ENCODE measurements at regions not wholly inside any gene's neighbourhood (a gene's known extent, or its start where the extent isn't known, plus 50 kb on each side); places are given as distances from the start of the nearest gene placed in this dataset.
"Not testable (repeated sequence)": the region's sequence is repeated elsewhere in the genome, so short reads cannot be mapped to it uniquely, and the experiment has no call there.

DNA sequence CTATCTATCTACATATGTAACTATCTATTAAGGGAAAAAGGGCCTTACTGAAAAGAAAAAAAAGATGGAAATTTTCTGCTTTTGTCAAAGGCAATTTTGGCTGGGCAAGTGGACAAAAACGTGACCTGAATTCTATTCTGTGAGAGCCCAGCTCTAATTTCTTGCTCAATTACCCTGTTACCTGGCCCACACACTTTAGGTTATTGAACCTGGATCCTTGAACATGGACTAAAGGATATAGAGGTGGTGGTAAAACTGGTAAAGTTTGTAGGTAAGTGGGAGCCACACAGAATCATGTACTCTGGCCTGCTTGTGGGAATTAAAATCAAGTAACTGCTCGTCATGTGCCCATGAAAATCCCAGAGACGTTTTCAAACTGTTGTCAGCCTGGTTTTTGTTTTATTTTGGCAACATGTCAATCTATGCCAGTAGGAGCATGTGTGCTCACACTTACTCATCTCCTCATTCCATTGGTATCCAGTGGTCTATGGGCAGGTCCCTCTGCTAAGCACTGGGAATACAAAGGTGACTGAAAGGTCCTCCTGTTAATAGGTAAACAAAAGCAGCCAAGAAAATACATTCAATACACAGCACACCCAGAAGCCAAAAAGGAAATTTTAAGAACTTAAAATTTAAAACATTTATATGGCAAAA is 113.7 kb upstream of the WARS2 start:
- no peak for DNase-seq

DNA sequence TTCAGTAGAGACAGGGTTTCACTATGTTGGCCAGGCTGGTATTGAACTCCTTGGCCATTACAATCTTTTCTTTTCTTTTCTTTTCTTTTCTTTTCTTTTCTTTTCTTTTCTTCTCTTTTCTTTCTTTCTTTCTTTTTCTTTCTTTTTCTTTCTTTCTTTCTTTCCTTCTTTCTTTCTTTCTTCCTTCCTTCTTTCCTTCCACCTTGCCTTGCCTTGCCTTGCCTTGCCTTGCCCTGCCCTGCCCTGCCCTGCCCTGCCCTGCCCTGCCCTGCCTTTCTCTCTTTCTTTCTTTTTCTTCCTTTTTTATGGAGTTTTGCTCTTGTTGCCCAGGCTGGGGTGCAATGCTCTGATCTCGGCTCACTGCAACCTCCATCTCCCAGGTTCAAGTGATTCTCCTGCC is 112.5 kb upstream of the HAO2 start:
- not testable (repeated sequence) for DNase-seq

DNA sequence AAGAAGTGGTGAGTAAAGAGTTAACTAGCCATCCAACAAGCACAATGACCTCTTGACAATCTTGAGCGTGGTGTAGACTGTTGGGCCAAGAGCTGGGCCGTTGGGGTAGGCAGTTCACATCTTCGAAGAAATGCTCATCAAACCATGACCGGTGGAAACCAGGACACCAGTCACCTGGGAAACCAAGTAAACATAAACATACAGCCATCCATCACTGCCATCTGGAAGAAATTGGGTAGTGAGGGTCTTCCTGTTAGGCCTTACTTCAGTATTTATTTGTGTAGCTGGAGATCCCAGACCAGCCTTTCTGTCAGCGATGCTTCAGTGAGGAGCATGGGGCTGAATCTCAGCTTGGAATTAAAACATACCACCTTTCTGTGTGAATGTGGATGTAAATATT is 108.1 kb upstream of the HAO2 start:
- DNase-seq = no peak

DNA sequence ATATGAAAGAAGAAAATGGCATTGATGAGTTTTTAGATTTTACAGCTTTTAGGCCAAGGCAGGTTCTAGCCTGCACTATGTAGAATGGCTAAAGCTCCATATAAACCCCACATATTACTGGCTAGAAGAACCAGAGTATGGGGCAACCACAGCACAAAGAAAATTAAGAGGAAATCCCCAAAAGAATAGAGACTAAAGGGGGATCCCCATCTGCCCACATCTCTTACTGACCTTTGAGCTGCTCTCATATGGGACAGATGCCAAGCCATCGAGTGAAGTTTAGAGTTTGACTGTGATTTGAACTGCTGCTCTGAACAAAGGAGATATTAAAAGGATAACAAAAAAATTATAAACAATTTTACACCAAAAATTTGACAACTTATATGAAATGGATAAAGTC is 102.2 kb upstream of the HAO2 start:
- DNase-seq = no peak

DNA sequence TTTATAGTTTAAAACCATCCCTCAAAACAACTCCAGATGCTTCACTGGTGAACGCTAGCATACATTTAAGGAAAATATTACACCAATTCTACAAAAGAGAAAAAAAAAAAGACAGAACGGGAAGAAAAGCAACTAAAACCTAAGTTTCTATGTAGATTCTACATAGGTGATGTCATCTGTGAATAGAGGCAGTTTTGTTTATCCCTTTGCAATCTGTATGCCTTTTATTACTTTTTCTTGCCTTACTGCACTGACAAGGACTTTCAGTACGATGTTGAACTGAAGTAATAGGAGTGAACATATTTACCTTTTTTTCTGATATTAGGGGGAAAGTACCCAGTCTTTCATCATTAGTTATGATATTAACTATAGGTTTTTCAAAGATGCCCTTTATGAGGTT is 101.7 kb upstream of the HAO2 start:
- no peak for DNase-seq

DNA sequence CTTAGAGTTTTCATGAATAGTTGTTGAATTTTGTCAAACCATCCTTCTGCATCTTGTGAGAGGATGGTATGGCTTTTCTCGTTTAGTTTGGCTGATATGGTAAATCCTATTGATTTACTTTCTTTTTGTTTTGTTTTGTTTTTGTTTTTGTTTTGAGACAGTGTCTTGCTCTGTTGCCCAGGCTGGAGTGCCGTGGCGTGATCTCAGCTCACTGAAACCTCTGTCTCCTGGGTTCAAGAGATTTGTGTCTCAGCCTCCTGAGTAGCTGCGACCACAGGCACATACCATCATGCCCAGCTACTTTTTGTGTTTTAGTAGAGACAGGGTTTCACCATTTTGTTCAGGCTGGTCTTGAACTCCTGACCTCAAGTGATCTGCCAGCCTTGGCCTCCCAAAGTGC is 101.3 kb upstream of the HAO2 start:
- DNase-seq = not testable (repeated sequence)

DNA sequence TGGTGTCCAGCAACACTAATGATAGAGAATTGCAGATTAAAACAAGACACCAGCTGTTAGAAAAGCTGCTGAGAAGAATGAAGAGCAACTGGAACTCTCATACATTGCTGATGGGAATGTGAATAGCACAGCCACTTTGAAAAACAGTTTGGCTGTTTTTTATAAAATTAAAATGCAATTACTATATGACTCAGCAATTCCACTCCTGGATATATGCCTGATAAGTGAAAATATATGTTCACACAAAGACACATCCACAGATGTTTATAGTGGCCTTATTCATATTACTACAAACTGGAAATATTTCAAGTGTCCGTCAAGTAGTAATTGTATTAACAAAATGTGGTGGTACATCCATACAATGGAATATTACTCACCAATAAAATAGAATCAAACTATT is 99.7 kb upstream of the HAO2 start:
- DNase-seq = no peak

DNA sequence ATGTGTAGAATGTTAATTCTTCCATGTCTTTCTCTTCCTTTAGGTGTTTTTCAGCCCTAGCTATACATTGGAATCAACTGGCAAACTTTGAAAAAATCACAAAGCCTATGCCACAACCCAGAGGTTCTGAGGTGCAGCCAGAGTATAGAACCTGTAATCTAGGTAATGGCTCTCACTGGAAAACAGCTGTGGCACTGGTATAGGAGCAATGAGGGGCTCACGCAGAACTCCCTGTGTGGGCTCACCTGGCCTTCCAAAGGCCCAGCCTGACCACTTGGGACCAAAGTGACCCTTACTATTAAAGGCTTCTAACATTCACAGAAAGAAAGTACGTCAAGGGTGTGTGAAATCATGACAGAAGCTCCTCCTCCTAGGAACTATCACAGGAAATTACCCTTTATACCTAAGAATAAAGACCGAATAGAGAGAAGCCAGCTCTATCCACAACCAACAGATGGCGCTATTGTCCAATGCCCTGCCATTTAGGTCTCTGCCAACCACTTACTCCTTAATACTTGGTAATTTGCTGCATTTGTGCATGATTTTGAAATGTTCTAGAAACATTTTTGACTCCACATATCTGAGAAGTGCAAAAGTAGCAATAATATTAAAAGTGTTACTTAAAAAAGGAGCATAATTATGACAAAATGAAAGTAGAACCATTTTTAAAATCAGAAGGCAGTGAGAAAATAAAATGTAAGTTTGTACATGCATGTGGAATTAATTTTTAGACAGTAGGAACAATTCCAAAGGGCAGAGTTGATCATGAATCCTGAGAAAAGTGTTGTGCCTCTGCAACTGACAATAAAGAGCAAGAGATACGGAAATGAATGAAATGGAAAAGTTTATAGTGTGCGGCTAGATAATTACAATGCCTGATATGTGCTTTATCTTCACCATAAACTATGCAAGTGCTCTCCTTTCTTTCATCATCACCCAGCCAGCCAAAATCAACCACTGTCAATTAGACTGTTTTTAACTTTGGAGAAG is 93.1 kb upstream of the HAO2 start:
- DNase-seq = peak; percentile 56

DNA sequence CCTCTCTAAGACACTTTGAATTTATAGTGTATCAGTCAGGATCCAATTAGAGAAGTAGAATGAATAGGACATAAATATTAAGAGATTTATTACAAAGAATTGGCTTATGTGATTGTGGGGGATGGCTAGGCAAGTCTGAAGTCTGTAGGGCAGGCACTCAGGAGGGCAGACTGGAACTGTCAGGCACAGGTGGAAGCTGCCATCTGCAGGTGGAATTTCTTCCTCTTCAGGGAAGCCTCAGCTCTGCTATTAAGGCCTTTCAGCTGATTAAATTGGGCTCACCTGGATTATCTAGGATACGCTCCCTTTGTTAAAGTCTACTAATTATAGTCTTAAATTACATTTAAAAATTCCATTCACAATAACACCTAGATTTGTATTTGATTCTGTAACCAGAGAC is 92.0 kb upstream of the HAO2 start:
- DNase-seq = no peak

DNA sequence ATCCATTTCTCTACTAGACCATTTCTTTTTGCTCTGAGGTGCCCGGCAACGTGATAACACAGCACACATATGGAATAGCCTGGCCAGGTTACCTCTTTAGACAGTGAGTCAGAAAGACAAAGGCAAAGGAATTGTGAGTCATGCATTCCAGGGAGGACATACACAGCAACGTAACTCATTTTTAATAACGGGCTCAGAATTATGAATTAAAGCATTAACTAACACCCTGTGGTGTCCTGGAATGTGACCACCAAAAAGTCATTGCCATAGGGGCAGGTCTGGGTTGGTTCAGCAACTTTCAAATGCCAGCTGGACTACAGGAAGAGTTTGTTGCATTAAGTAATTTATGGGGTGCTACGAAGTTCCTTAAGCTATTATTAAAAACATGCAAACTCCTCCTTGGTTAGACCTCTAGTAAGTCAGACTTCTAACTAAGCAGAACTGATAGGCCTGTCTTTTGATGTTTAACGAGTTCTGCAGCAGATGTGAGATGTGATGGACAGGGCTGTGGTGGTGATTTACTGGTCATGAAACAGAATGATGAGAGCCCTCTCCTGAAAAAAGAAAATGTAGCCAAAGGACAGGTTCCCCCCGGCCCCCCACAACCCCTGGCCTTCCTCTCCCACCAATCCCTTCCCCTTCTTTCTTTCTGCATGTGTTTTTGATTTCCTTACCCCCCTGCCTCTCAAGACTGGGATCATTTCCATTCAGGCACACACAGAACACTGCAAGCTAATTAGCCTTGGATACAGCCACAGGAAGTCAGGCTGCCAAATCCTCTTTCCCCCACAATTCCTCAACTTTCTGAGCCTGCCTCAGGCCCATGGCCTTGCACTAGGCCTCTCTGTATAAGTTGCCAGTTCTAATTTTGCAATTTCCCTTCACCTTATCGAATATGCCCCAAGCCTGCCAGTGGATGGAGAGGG is 88.9 kb upstream of the HAO2 start:
- DNase-seq = no peak

DNA sequence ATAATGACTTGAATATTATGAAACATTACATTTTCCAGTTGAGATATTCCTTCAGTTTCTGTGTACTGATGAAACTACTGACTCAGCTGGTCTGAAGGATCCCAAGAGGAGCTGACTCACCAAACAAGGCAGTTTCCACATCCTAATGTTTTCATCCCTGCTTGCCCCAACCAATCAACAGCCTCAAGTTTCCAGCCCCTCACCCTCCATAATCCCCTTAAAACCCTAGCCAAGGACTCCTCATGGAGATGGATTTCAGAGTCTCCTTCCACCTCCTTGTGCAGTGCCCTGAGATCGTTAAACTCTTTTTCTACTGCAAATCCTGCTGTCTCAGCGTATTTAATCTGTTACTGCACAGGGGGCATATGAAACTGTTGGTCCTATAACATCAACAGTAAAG is 83.1 kb upstream of the HAO2 start:
- no peak for DNase-seq

DNA sequence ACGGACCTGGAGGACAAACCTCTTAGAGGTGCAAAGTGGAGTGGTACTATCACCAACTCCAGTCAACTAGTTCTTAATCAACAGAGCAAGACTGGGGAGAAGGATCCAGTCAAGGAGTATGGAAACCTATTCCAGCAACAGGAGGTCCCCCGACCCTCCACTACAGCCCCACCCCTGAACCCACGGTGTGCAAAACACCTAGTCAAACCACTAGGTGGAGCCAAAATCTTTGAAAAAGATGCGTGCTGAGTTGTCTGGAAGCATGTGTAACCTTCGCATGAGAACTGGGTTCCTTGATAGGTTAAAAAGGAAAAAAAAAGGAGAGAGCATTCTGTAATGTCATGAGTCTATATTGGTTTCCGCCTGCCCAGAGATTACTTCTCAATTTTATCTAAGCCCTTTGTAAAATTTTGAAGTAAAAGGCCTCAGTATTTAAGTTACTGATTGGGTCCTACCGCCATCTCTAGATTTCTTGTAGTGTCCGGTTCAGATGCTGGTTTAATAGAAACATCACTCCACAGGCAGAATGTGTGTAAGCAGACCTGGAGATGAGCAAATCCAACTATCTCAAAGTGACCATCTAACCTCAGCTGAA is 81.9 kb upstream of the HAO2 start:
- DNase-seq = peak; percentile 19

DNA sequence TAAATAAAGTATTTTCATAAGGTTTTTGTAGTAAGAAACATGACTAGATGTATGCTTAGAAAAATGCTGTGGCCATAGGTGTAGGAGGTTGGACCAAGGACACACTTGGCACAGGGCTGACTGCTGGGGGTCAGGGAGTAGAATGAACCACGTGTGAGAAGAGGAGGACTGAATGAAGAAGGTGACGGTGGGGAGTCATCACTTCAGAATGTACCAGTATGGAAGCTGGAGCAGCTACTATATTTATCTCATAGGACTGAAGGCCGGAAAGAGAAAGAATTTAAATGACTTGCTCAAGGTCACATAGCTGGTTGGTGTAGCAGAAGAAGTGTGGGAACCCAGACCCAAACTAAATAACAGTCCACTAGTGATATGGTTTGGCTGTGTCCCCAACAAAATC is 79.8 kb upstream of the HAO2 start:
- no peak for DNase-seq

DNA sequence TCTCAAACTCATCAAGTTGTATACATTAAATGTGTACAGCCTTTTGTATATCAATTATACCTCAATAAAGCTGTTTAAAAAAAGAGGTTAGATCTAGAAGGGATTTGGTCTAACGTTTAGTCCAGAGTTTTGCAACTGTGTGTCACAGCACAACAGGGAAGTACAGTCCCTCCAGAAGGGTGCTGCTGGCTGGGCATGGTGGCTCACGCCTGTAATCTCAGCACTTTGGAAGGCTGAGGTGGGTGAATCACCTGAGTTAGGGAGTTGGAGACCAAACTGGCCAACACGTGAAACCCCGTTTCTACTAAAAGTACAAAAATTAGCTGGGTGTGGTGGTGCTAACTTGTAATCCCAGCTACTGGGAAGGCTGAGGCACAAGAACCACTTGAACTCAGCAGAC is 78.3 kb upstream of the HAO2 start:
- no peak for DNase-seq

DNA sequence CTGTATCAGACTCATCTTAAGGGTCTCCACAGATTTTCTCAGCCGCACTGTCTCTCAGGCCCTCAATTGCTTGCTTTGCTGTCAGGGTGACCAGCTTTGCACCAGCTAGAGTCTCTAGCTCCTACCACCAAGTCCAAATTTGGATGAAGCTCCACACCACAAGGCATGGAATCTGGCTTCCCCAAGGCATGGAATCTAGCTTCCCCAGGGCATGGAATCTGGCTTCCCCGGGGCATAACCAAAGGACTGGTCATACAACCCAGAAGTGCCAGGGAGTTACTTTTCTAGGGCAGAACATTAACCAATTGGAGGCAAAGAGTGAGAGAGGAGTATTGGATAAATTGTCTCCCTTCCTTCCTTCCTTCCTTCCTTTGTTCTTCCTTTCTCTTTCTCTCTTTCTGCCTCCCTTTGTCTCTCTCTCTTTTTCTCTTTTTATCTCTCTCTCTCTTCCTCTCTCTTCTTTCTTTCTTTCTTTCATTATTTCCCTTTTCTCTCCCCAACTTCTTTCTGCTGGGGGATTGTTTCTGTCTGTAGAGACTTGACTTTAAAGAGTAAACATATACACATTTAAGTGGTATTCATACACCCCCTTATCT is 76.9 kb upstream of the HAO2 start:
- DNase-seq = no peak

DNA sequence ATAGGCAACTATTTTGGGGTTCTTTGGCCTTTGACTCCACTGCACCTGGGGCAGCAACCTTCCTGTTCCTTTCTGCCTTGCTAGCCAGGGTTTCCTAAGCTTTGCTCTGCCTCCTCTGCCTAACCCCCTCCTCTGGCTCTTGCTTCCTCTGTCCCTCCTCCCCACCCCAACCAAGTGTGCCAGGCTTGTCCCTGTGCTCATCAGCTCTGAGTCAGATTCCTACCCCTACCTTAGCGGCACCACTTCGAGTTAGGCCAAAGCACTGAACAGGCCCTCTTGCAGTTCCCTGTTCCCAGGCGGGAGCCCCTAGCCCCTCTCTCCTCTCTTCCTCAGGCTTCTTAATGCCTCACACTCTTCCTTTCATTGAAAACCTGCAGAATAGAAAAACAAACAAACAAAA is 74.8 kb upstream of the HAO2 start:
- DNase-seq = no peak

DNA sequence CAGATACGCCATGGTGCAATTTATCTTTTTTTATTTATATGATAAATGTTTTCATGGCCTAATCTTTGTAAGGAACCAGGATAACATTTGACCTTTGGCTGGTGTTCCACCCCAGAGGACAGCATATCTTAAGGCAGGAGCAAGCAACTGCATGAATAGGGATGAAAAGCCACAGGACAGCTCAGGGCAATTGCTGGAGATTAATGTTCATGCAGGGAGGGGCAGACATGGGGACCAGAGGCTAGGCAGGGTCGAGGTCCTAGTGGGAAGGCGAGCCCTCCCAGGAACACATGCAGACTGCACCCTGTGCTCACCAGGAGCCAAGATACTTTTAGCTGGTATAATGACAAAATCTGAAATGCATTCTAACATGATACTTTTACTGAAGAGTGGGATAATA is 74.4 kb upstream of the HAO2 start:
- no peak for DNase-seq

DNA sequence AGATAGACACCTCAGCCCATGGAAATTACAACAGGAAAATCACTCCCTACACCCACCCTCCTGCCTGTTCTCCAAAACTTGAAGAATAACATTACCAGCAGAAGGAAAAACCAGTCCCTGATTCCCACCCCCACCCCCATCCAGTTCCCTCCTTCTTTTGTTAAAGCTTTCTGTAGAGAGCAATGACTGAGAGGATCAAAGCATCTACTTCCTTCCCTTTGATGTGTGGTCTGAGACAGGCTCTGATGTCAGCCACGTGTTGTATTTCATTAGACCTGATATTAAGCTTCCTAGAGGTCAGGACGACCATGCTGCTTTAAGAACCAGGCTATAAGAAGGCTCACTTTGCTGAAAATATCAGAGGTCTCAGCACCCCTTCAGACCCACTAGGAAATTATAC is 73.9 kb upstream of the HAO2 start:
- DNase-seq = no peak

DNA sequence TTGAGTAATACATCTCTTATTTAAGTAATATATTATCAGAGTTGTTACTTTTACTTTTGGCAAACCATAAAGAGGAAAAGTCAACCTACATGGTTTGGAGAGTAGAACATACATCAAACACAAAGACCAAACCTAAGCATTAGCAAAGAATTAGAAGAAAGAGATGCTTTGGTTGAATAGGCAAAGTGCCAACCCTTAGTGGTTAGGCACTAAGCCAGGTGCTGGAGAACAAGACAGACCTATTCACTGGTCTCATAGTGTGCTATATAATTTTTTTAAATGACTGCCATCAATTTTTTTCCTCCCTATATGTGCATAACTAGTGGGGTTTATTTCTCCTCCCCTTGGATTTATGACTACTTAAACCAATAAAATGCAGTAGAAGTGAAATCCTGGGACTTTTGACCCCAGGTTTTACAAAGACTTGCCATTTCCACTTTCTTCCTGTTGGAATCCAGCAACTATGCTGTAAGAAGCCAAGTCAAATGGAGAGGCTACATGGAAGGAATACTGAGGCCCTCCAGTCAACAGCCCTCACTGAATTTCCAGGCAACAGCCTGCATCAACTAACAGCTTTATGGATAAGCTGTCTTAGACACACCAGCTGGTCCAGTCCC is 69.8 kb upstream of the HAO2 start:
- DNase-seq = no peak

DNA sequence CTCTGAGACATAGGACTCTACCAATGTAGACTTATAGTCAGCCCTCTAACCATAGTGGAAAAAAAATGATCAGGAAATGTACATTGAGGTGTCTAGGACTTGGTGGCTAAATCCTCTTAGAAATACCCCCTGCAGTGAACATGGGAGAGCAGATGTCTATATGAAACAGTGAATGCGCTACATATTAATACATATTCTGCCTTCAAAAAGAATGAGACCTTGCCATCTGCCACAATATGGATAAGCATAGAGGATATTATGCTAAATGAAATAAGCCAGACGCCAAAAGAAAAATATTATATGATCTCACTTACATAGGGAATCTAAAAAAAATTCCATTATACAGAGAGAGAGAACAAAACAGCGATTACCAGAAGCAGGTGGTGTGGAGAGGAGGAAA is 66.6 kb upstream of the HAO2 start:
- no peak for DNase-seq

DNA sequence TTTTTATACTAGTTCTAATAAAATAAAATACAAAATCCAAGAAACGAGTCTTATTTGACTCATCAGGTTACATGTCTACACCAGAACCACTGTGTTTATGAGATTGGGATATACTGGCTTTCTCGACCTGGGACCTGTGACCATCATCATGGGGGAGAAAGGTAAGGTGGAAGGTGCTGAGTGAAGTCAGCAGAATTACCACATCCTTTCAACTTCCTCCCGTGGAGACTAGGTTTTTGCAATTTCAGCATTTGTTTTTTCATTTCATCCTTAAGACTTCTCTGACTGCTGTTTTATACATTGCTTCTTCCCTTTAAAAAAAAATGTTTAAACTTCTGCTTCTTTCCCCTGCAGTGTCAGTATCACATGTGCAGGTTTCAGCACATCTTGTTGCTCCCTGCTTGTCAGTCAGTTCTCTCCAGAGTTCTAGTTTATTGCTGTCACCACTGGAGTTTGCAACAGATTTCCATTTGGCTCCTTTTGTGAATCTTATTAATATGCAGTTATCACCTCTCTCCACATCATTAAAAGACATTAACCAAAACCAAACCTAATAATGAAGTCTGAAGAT is 60.4 kb upstream of the HAO2 start:
- no peak for DNase-seq

DNA sequence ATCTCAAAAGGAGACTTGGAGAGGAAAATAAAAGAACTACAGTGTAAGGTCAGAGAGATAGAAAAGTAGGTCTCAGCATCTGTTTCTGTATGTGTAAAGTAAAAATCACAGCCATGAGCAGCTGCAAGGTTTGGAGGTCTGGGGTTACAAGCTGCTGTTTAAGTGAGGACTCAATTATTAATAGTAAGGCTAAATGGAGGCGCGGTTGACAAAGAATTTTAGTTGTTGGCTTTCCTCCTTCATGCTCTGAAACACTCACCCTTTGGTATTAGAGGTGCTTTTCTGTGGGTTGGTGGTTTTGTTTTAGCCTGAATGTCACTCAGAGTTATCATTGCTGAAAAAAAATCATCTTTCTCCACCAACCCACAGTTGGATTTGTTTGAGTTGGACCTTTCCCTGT is 59.8 kb upstream of the HAO2 start:
- DNase-seq = no peak
